Right lobe of liver (tissue), 6 donors: ENCODE measurements at regions not wholly inside any gene's neighbourhood (a gene's known extent, or its start where the extent isn't known, plus 50 kb on each side); places are given as distances from the start of the nearest gene placed in this dataset.

ENCODE experiments used
- ATAC-seq, 4 donors: fragments of 200-7000 bp; cut with Tn5 transposase; one replicate each; pipeline ENCODE4 v1.9.1; 2020; ENCODE audit warnings: mild to moderate bottlenecking in 4 of 4, moderate library complexity in 4 of 4
- DNase-seq, 3 donors: peaks; one replicate each; pipeline ENCODE4 v3.0.0-alpha.2; 2020
- H3K27ac ChIP-seq, 3 donors: fragments of 200-600 bp; one replicate each; pipeline ENCODE4 v1.8.0; 2022
- H3K27me3 ChIP-seq, 2 donors: fragments of 200-600 bp; one replicate each; pipeline ENCODE4 v1.8.0; 2022
- H3K36me3 ChIP-seq, 4 donors: fragments of 200-600 bp; sonication (generic) in 1 of 4; one replicate each; pipeline versions ENCODE4 v1.5.1 to v1.8.0; 2017 to 2022; ENCODE audit warnings: control low read depth in 1 of 4
- H3K4me1 ChIP-seq, 4 donors: fragments of 200-600 bp; sonication (generic) in 1 of 4; one replicate each; pipeline versions ENCODE4 v1.5.1 to v1.8.0; 2017 to 2022; ENCODE audit warnings: control low read depth in 1 of 4
- H3K4me3 ChIP-seq, 3 donors: fragments of 200-600 bp; one replicate each; pipeline ENCODE4 v1.8.0; 2022
- H3K9me3 ChIP-seq, 4 donors: fragments of 200-600 bp; sonication (generic) in 1 of 4; one replicate each; pipeline versions ENCODE4 v1.5.1 to v1.8.0; 2017 to 2022; ENCODE audit warnings: control low read depth in 1 of 4
- POLR2A ChIP-seq: fragments of 450-650 bp; IDR thresholded peaks from one replicate; pipeline ENCODE4 v1.6.1; 2017; ENCODE audit warnings: antibody characterized with exemption, mild to moderate bottlenecking
- WGBS: methylation state at CpG from one replicate; pipeline ENCODE4 v1.1.6; 2018; ENCODE audit warnings: low coverage, low lambda C conversion rate; ENCODE audit not compliant: insufficient coverage; ENCODE audit errors: missing lambda C conversion rate; 5-methylcytosine and 5-hydroxymethylcytosine counted together
- intact Hi-C, 2 donors: fragments of 100-400 bp; cut with DNase I; formaldehyde crosslinking; loops; one replicate each; pipeline versions ENCODE4 v1.11.2 to v1.14.1; 2022
- TF ChIP-seq, protein P1 (sequence below), 4 donors: fragments of 200-600 bp in 3 of 4; fragments of 450-650 bp in 1 of 4; IDR thresholded peaks; one replicate each; pipeline versions ENCODE4 v1.5.1 to v1.8.0; 2016 to 2022; ENCODE audit warnings: antibody characterized with exemption in 4 of 4, mild to moderate bottlenecking in 2 of 4
- donor health status: DM: no; HTN: yes; CAD: no.
- donor health status: DM: no; HTN: no; CAD: no.
- donor health status: DM: no; HTN: no; CAD: no.
- donor health status: DM: no; HTN: yes; CAD: no.
- donor health status: DM: no; HTN: yes; CAD: no.

DNA sequence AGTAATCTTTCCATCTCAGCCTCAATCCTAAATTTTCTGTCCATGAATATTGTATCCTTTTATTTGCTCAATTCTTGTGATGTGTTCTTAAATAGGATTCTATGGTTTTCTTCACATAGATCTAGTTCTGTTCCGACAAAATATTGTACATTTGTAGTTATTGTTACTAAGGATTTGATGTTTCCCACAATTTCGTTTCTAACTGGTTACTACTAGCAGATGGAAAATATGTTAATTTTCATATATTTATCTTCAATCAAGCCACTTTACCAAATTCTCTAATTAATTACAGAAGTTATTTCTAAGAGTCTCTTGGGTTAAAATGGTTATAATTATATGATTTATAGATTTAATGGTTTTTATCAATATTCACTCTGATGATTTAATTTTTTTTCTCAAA lies 60.3 kb downstream of the SEC61B start:
- no peak for ATAC-seq
- intact Hi-C loops, result no loop called here

DNA sequence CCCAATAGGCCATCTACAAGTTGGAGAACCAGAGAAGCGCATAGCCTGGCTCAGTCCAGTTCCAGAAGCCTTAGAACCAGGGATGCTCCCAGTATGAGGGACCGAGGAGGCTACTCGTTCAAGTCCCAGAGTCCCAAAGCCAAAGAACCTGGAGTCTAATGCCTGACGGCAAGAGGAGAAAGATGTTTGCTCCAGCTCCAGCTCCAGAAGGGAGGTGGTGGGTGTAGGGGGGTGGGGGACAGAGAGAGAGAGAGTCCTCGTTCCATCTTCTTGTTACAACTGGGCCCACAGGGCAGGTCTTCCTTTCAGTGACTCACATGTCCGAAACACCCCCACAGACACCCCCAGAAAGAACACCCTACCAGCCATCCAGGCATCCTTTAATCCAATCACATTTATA lies 63.9 kb downstream of the SEC61B start:
- 68% methylated on average over 5 of the region's 6 CpGs for WGBS
- no peaks in the 10 kb centered on the region for H3K36me3 ChIP-seq
- no peaks in the 10 kb centered on the region for H3K9me3 ChIP-seq
- no peak for ATAC-seq
- intact Hi-C loops, result no loop called here
- no peaks in the 10 kb centered on the region for H3K4me1 ChIP-seq
- TF ChIP-seq POLR2A, result no peak
- TF ChIP-seq, protein P1, sequence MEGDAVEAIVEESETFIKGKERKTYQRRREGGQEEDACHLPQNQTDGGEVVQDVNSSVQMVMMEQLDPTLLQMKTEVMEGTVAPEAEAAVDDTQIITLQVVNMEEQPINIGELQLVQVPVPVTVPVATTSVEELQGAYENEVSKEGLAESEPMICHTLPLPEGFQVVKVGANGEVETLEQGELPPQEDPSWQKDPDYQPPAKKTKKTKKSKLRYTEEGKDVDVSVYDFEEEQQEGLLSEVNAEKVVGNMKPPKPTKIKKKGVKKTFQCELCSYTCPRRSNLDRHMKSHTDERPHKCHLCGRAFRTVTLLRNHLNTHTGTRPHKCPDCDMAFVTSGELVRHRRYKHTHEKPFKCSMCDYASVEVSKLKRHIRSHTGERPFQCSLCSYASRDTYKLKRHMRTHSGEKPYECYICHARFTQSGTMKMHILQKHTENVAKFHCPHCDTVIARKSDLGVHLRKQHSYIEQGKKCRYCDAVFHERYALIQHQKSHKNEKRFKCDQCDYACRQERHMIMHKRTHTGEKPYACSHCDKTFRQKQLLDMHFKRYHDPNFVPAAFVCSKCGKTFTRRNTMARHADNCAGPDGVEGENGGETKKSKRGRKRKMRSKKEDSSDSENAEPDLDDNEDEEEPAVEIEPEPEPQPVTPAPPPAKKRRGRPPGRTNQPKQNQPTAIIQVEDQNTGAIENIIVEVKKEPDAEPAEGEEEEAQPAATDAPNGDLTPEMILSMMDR (IDR thresholded peaks at IDR 0.05), result no peak
- no peaks in the 10 kb centered on the region for H3K27me3 ChIP-seq
- H3K4me3 ChIP-seq, result no peak overlapping the region
- H3K27ac ChIP-seq, result no peak overlapping the region
- DNase-seq, result no peak

More for the DNA sequence above, 60.3 kb downstream of the SEC61B start:
- H3K36me3 ChIP-seq, result no peaks in the 10 kb centered on the region
- DNase-seq, result no peak
- 65% methylated on average over 2 of the region's 2 CpGs for WGBS
- H3K9me3 ChIP-seq, result no peaks in the 10 kb centered on the region
- H3K27ac ChIP-seq, result no peak overlapping the region
- no peak overlapping the region for H3K4me3 ChIP-seq
- no peak for TF ChIP-seq POLR2A
- TF ChIP-seq, protein P1 (IDR thresholded peaks at IDR 0.05), result no peak
- H3K27me3 ChIP-seq, result no peaks in the 10 kb centered on the region
- no peaks in the 10 kb centered on the region for H3K4me1 ChIP-seq

DNA sequence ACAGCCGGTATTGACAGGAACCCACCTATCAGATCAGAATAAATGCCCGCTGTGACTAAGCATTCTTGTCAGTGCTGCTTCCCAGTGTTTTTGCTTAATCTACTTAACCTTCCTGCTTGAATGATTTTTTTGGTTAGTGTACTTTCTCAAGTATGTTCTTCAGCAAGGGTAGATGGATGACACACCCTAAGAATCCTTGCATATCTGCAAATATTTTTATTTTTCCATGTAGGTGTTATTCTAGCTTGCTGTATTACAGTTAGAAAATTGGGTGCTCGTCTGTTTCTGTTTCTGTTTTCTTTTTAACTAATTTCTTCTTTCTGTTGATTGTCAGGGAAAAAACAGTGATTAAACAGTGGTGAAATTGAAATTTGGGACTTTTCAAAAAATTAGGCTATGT lies 64.5 kb downstream of the SEC61B start:
- Histone ChIP-seq H3K9me3 (no peaks in the 10 kb centered on the region), H3K36me3 (no peaks in the 10 kb centered on the region), H3K4me3 (no peak overlapping the region), H3K27ac (no peak overlapping the region), H3K4me1 (no peaks in the 10 kb centered on the region), H3K27me3 (no peaks in the 10 kb centered on the region)
- WGBS, result 67% methylated on average over 3 of the region's 3 CpGs
- DNase-seq, result no peak
- TF ChIP-seq, protein P1 (IDR thresholded peaks at IDR 0.05), result no peak
- TF ChIP-seq POLR2A, result no peak
- intact Hi-C loops, result no loop called here
- ATAC-seq, result no peak

DNA sequence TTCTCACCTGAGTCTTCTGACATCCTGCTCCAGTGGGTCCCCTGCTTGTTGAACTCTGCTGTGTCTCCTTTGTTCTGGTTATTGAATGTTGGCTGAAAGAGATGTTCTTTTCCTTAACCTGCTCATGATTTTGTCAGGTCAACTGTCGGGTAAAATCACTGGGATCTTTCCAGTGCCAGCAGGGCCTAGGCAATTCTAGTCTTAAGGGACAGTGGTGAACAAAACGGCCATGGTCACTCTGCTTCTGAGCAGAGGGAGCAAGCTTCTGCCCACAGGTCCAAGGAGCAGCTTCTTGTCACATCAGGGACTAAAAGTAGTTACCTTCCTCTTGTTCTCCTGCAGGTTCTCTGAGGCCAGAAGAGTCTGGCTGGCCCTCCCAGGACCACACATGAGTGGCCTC lies 65.6 kb downstream of the SEC61B start:
- ATAC-seq, result no peak
- no peak for DNase-seq
- no peaks in the 10 kb centered on the region for H3K36me3 ChIP-seq
- intact Hi-C loops, result no loop called here
- TF ChIP-seq, protein P1 (IDR thresholded peaks at IDR 0.05), result no peak
- TF ChIP-seq POLR2A, result no peak
- WGBS, result 55% methylated on average over 2 of the region's 2 CpGs
- no peak overlapping the region for H3K4me3 ChIP-seq
- no peaks in the 10 kb centered on the region for H3K27me3 ChIP-seq
- no peaks in the 10 kb centered on the region for H3K4me1 ChIP-seq
- no peaks in the 10 kb centered on the region for H3K9me3 ChIP-seq
- no peak overlapping the region for H3K27ac ChIP-seq

DNA sequence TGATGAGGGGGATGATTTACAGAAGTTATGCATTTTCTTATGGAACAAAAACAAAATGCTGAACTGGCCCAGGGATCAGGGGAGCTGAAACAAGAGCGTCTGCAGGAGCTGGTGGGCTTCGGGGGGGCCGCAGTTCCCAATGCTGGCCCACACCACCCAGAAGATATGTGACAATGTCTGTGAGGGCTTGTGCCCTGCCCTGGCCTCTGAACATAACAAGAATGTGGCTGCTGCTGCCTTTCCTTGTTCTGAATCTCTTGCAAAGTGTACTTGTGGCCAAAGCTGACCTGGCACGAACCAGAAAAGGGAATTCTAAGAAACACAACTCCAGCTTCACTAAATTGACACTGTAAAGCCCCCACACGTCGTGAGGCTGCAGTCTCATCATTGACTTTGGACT lies 66.7 kb downstream of the SEC61B start:
- H3K27ac ChIP-seq, result no peak overlapping the region
- WGBS, result 34% methylated on average over 2 of the region's 6 CpGs

More for the DNA sequence above, 66.7 kb downstream of the SEC61B start:
- TF ChIP-seq, protein P1 (IDR thresholded peaks at IDR 0.05), result no peak
- TF ChIP-seq POLR2A, result no peak
- Histone ChIP-seq H3K36me3 (no peaks in the 10 kb centered on the region), H3K4me3 (no peak overlapping the region), H3K27me3 (no peaks in the 10 kb centered on the region), H3K9me3 (no peaks in the 10 kb centered on the region), H3K4me1 (no peaks in the 10 kb centered on the region)
- DNase-seq (no peak), ATAC-seq (no peak)
- intact Hi-C loops, result no loop called here
